Loucy (cell line): ENCODE measurements at regions not wholly inside any gene's neighbourhood (a gene's known extent, or its start where the extent isn't known, plus 50 kb on each side); places are given as distances from the start of the nearest gene placed in this dataset.

ENCODE experiments used
- CTCF ChIP-seq: fragments of 200-600 bp; sonication (generic); conservative IDR thresholded peaks from 2 replicates; pipeline ENCODE4 v1.5.1; 2014; ENCODE audit warnings: mild to moderate bottlenecking, antibody characterized with exemption, low read length
- EZH2phosphoT487 ChIP-seq: fragments of 200-600 bp; IDR thresholded peaks from 2 replicates; pipeline ENCODE4 v1.6.1; 2018; ENCODE audit warnings: antibody characterized with exemption, mild to moderate bottlenecking, moderate library complexity, borderline replicate concordance

GRCh38 chr10:128411643-128412042, 285.4 kb upstream of the MKI67 start:
- TF ChIP-seq CTCF = no peak
- no peak for TF ChIP-seq EZH2phosphoT487
